HG02763 (cell line): ENCODE measurements at regions not wholly inside any gene's neighbourhood (a gene's known extent, or its start where the extent isn't known, plus 50 kb on each side); places are given as distances from the start of the nearest gene placed in this dataset.

Source experiments
- ATAC-seq: cut with Tn5 transposase; IDR thresholded peaks from one replicate; pipeline ENCODE4 v1.9.1; 2021; ENCODE audit warnings: mild to moderate bottlenecking, moderate library complexity; ENCODE audit not compliant: unreplicated experiment

DNA sequence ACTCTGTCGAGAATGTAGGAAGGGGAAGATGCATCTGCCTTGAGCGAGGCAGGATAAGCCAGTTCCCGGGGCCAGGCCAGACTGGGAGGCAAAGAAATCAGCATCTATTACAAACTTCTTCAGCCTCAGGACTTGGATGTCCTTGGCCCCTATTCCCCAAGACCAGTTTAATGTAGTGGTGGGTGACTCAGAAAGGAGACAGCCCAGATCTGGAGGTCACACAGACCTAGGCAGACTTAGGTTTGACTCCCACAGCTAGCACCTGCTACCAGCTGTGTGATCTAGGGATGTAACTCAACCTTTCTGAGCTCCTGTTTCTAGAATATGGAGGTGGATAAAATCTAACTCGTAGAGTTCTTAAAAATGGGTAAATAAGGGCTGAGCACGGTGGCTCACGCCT is 409.5 kb upstream of the PROK2 start:
- ATAC-seq, result no peak

DNA sequence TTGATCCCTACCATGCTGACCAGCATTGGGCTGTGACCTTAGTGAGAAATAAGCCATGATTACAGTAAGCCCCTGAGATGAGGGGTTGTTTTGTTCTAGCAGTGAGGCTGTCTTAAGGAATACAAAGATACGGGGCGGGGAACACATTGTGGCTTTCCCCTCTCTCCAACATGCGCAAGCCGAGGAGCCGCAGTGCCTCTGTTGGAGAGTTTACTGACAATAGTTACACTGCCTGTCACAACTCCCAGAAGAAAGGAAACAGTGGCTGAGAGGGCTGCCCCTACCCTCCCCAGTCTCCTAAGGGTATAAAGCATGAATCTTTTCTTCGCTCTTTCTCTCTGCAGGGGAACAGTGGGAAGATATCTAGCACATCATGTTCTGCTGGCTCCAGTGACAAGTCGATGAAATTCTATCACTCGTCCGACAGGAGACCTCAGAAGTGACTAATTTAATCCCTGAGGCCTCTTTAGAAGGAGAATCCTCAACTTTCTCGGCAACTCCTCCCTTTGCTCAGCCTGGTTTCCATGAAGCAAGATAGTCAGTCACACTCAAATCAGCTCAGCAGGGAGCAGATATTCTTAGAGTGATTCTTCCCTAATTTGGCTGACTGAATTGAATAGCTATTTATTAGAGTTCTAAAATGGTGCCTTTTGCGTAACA is 409.0 kb upstream of the PROK2 start:
- ATAC-seq, result no peak

DNA sequence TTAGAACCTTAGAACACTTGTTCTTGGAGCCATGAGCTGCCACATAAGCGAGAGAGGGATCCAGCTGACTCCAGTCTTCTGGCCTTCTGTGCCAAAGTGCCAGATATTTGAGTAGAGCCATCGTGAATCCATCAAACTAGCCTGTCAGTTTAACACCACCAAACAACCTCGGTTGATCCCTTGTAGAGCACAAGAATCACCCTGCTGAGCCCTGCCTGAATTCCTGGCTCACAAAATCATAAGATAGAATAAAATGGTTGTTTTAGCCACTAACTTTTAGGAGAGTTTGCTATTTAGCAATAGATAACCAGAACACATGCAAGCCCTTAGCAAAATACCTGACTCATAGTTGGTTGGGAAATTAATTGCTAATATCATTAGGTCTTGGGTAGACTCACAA is 407.6 kb upstream of the PROK2 start:
- ATAC-seq, result no peak

DNA sequence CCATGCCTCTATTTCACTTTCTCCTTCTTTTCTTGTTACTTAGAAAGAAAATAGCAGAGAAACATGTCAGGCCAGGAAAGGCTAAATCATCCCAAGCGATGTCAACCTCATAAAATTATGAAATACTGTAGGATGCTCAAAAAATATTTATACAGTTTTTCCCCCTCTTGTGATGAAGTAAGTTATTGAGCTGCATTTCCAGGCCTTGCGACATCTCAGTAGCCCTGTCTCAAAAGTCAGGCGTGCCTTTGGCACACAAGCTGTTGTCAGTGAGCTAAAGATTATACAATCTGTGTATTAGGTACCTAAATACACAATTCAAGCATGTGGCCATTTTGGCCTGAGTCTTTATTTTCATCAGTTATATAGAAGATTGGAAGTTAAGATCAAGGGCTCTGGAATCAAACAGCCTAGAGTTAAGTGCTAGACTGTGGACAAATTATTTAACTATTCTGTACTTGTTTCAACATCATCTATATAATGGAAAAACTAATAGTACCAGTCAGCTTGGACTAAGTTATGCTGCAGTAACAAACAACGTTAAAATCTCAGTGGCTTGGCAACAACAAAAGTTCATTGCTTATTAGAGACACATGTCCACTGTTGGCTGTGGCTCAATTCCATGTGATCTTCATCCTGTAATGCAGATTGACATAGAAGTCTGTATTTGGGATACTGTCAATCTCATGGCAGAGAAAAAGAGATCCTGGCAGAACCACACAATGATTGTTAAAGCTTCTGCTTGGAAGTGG is 406.4 kb upstream of the PROK2 start:
- no peak for ATAC-seq

DNA sequence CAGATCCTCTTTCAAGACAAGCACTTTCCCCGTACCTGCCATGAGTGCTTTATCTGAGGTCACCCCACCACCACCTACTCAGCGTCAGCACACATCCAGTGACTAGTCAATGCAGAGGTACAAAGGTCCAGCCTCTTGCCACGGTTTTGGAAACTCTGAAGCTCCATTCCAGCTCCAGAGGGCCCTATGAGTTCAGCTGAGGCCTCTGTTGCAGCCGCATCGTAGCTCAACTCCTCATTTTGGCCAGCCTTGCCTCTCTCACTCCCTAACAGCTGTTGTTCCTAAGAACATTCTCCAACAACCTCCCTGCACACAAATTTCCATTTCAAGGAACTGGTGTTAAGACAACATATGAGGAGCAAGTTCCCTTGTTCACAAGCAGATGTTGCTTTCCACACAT is 405.1 kb upstream of the PROK2 start:
- ATAC-seq, result no peak

DNA sequence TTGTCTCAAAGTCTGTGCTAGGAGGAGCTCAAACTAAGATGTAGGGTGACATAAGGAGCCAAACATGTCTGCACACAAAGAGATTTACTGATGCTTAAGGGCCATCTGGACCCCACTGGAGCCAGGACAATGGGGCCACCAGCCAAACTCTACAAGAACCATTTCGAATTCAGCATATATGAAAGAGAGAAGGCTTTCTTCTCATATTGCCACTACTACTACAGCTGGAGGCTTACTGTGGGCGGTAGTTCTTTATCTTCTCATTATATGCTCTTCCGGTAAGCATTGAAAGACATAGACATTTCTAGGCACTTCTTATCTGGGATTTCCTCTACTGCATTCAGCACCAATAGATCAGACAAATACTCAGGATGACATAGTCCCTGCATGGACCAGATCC is 404.4 kb upstream of the PROK2 start:
- ATAC-seq, result no peak

DNA sequence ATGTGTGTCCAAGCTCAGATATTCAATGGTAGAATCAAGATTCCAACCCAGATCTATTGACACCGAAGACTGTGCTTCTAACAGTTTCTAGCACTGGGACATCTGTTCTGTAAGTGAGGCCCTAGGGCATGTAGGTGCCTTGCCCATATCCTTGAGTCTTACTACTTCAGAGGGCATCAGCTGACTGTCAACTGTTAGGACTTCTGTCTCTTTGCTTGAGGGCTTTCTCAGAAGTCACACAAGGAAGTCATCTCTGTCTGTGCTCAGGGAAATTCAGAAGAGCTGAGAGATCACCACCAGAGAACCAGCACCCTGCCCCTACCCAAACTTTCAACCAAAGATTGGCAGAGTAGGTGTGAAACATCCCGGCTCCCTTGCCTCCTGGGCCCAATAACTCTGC is 403.6 kb upstream of the PROK2 start:
- no peak for ATAC-seq

DNA sequence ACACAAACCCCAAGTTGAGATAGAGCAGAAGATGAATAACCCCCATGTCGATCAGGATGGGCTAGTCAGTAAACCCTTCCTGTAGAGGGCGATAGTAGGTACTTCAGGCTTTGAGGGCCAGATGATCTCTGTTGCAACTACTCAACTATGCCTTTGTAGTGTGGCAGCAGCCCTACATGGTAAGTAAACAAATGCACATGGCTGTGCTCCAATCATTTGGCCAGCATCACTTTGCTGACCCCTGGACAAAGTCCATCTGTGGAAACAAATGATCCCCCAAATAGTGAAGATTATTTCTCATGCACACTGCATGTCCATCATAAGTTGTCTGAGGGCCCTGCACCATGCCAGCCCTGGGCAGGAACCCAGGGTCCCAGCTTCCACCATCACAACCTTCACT is 402.2 kb upstream of the PROK2 start:
- no peak for ATAC-seq

DNA sequence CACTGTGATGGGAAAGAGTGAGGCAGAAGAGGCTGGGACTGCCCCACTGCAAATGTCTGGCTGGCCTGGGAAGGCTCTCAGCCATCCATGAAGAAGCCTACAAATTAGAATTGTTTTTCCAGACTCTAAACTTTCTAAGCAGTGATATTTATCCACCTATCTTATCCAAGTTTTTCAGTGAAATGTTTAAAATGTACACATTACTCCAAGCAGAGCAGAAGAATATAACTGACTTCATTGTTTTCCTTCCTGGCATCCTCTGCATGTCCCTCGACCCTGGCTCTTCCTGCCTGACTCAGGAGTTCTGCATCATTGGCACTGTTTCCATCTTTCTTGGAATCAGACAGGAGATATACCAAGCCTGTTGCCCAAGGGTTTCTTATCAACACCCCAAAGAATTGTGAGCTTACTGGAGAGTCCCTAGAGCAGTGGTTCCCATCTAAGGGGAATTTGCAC is 401.5 kb upstream of the PROK2 start:
- no peak for ATAC-seq

DNA sequence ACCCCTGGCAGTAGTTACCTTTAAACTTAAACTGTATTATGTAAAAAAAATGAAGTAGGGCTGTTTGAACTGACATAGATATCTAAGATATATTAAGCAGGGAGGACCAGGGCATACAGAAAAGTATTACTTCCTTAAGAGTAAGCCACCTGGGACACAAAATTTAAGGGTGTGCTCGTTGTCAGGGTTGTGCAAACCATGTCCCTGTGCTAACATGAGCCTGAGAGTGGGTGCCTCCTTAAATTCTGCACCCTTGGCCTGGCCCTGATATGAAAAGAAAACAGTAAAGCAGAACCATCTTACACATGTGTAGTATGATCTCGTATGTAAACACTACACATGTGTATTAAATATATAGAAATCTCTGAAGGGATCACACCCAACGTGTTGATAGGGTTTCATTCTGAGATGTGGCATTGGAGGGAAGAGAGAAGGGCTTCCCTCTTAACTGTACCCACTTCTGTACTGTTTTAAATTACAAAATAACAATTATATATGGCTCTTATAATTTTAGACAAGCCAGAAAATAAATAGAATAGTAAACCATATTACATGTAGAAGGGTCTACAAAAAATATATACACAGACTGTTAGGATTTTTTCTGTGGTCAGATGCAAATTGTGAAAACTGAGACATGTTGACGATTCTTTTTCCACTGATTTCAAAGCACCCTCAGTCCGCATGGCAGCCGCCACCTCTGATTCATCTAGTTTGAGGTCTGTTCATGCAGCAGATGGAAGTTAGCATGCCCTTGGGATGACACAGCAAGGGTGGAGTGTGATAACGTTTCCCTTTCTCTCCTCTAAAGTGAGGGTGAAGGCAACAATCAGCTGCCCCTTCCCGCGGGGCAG is 400.8 kb upstream of the PROK2 start:
- no peak for ATAC-seq

DNA sequence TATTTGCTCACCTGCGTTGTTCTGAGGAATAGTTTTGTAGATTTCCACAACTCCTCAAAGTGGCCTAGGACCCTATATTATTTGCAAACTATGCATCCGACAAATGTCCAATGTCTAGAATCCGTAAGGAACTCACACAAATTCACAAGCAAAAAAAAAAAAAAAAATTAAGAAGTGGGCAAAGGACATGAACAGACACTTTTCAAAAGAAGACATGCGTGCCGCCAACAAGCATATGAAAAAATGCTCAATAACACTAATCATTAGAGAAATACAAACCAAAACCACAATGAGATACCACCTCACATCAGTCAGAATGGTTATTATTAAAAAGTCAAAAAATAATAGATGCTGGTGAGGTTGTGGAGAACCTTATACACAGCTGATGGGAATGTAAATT is 398.5 kb upstream of the PROK2 start:
- no peak for ATAC-seq

DNA sequence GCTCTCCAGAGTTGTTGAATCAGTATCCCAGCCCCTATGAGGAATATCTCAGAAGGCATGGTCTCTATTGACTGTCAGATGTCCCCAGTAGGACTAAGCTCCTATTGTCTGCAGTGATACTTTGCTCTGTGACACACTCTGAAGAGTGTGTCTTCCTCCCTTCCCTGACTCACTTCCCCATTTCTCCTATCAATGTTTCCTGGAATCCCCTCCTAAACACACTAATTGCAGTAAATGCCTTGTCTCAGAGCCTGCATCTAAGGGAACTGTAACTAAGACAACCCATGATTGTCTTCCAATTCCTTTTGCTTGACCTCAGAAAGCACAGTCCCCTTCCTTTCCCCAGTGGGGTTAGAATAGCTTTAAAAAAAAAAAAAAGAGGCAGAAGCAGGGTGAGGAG is 397.3 kb upstream of the PROK2 start:
- no peak for ATAC-seq

DNA sequence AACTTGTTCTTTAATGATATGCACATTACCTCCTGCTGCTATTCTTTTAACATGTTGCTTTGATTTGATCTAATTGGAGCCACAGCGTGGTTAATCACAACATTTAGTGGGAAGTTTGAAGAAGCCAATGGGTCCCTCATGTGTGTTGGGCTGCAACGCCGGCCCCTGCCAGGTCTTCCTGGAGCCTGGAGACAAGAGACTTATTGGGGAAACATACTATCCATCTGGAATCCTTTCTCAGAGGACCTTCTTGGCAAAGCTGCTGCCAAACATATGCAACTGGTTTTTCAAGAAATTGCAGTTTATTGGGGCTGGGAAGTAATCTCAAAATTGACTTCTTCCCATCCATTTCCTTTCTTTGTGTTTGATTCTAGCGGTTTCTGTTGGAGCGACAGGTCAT is 396.3 kb upstream of the PROK2 start:
- no peak for ATAC-seq

DNA sequence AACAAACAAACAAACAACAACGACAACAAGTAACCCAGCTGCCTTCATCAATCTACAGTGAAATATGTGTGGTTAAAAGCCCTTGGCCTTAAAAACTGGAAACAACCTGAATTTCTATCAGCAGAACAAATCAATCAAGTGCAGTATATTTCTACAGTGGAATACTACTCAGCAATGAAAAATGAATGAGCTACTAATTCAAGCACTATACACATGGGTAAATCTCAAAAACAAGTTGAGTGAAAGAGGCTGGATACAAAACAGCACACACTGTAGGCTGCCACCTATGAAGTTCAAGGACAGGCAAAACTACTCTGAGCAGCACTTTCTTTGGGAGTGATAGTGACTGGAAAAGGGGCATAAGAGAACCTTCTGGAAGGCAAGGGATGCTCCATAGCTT is 395.5 kb upstream of the PROK2 start:
- ATAC-seq, result no peak

DNA sequence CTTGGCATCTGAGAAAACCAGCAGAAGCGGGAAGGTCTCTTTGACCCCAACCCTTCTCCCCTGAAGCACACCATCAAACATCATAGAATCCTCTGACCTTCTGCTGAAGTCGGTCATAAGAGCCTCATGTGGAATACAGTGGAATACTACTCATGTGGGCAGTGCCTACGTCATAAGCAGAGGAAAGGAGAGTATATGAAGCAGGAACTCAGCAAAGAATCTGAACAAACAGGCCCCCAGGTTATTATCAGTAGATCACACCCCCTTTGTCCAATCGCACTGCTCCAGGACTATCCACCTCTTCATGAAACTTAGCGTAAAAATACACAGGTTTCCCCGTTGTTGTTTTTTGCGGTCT is 394.1 kb upstream of the PROK2 start:
- ATAC-seq, result no peak

DNA sequence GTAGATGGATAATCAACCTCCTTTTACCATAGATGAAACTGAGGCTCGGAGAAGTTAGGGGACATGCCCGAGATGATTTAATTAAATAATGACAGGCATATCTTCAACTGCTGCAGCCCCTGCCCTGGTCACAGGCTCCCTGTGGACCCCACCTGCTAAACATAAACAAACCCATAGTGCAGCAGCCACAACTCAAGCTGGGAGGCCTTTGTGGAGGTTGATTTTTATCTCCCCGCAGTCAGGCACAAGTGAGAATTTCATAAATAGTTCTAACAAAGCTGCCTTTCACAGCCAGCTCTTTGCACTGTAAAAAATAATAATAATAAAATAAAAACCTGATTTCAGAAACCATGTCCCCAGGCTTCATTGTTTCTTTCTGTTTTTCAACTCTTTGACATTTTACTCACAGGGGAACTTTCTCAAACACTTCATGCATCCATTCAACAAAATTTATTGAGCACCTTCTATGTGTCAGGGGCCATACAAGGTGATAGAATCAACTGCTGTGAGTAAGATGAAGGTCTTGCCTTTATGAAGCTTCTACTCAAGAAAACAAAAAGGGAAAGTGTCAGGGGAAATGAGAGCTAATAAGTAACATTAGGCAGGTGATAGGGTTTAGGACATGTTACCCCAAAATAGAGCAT is 393.6 kb upstream of the PROK2 start:
- ATAC-seq, result no peak

DNA sequence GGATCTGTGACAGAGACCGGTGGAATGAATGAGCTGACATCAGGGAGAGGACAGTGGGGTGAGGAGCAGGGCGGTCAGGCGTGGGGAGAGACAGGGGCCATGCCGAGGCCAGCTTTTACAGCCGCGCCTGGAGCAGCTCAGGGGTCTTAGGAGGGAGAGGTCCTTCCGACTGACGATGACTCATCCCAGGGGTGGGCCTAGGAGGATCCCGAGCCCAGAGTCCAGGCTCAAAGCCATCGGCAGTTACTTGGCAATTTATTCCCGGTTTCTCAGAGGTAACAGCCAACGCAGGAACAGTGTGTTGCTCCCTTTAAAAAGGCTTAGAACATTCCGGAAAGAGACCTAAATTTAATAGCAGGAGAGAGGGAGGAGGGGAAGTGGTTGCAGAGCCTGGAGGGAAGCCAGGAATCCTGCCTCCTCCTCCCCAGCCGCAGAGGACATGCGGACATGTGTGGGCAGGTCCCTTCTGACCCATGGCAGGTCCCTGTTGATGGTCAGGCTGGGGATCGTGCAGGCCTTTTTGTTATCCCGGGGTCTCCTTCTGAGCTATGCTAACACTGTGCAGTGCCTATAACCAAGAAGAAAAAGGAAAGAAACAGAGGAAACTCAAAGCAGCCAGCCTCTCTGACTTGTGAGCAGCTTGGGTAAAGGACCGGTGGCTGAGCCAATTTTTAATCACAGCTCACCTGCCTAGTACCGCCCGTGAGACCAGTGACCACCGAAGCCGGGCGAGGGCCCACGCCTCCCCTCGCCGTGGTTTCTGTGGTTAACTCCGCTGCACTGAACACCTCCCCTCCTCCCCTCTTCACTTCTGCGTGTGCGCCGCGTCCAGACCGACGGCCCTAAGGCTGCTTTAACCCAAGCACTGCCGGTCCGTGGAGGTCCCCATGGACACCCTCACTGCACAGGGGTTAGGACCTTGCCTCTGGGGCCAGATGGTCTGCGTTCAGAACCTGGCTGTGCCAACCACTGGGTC is 392.4 kb upstream of the PROK2 start:
- ATAC-seq, result peak; percentile 37

DNA sequence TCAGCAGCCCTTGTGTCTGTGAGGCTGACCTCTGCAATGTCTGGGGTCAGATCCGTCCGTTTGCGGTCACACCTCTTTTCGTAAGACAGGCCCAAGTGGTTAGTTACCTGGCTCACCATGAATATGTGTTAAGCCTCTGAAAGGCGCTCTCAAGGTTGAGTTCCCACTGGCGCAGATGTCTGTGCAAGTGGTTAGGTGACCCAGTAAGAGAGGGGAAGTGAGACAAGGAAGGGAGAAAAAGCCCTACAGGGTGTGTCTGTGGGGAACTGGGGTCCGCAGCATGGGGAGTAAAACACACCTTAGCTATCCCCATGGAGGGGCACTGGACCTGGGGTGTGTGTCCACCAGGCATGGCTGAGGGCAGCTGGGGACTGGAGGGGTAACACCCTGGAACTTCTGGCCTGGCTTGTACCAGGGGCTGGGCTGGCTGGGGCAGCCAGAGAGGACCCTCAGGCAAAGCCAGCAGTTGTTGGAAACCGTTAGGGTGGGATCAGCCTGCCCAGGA is 391.6 kb upstream of the PROK2 start:
- ATAC-seq, result peak; percentile 90

DNA sequence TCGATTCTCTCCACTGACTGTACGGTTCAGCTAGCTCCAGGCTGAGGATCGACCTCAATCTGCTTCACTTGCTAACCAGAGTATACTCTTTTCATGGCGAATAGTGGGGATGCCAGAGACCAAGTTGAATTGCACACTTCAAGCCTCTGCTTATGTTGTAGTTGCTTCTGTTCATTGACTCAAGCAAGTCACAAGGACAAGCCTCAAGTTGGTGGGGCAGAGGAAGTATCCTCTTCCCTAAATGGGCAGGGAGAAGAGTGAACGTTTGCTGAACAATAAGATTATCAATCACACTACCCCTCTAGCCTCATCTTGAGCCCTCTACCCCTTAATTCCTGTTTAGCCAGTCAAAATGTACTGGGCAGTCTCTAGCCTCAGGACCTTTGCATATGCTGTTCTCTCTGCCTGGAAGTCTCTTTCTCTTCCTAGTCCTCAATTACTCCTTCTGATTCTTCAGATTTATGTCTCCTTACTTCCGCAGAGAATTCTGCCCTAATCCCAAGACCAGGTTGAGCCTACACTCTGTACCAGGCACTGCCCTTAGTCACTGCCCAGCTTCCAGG is 390.4 kb upstream of the PROK2 start:
- ATAC-seq, result no peak

DNA sequence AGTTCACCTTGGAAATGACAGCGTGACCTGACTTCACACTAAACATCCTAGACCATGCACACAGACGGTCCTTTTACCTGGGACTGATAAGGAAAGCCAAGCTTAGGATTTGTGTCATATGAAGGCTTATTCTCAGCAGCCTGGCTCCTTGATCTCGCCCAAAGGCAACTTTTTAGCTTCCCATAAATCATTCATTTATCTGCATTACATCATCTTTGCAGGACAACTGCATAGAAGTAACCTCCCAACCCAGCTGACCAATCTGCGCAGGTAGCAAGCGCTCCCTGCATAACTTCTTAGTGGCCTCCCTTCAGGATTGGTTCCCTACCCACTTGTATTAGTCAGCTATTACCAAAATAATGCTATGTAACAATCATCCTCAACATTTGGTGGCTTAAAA is 389.9 kb upstream of the PROK2 start:
- ATAC-seq, result no peak
